HepG2 (cell line): ENCODE measurements at regions not wholly inside any gene's neighbourhood (a gene's known extent, or its start where the extent isn't known, plus 50 kb on each side); places are given as distances from the start of the nearest gene placed in this dataset.

Source experiments
- ATAC-seq: fragments of 200-7000 bp; cut with Tn5 transposase; 3 replicates; pipeline ENCODE4 v1.9.1; 2020; ENCODE audit warnings: mild to moderate bottlenecking, moderate library complexity
- BruUV-seq: library from RNA; stranded (reverse); fragments of 400-500 nt; replicated peaks from 2 replicates; lab custom pipeline; 2021; lab: Mats Ljungman, UMichigan
- CTCF ChIA-PET: fragments of 300-600 bp; formaldehyde crosslinking; extraction: SDS; loops from one replicate; lab custom pipeline; 2021; ENCODE audit warnings: low total read pairs, inconsistent platforms, low intra/inter-chr PET ratio; lab: Yijun Ruan, JAX
- POLR2A ChIA-PET: fragments of 350-600 bp; sonication (Branson Sonifier 250); formaldehyde crosslinking; loops from one replicate; lab custom pipeline; 2020; ENCODE audit warnings: antibody characterized with exemption, inconsistent platforms; lab: Yijun Ruan, JAX
- DNase-seq: peaks from one replicate; pipeline ENCODE4 v3.0.0-alpha.2; 2015; ENCODE audit warnings: low spot score
- FAIRE-seq: peaks from 3 replicates; lab custom pipeline; 2011; peaks lifted over from hg19 to GRCh38; lab: Jason Lieb, UNC
- H2AFZ ChIP-seq: one replicate; pipeline ENCODE4 v1.6.1; 2011; ENCODE audit warnings: low read length, inconsistent platforms
- H3K27ac ChIP-seq: fragments of 300-600 bp; 3 replicates; pipeline ENCODE4 v1.8.0; 2011; ENCODE audit warnings: mixed run types, mild to moderate bottlenecking, mixed read lengths, low read length, inconsistent platforms; ENCODE audit not compliant: insufficient read depth; ENCODE audit errors: extremely low read length
- H3K27me3 ChIP-seq, 2 experiments: fragments of 200-600 bp in 1 of 2; 2 replicates in 1 of 2; 3 replicates in 1 of 2; pipeline versions ENCODE4 v1.6.0 to v1.8.0; 2011; ENCODE audit warnings: low read length in 2 of 2, mild to moderate bottlenecking in 2 of 2, moderate library complexity in 2 of 2, inconsistent platforms in 1 of 2; ENCODE audit not compliant: insufficient read depth in 2 of 2, control insufficient read depth in 1 of 2
- H3K36me3 ChIP-seq, 2 experiments: fragments of 200-600 bp in 1 of 2; replicated peaks in 1 of 2; 2 replicates in 1 of 2; 3 replicates in 1 of 2; pipeline versions ENCODE4 v1.5.1 to v1.8.0; 2011; ENCODE audit warnings: low read length in 2 of 2, inconsistent platforms in 1 of 2; ENCODE audit not compliant: insufficient read depth in 2 of 2, control insufficient read depth in 1 of 2
- H3K4me1 ChIP-seq: 2 replicates; pipeline ENCODE4 v1.5.1; 2012; ENCODE audit warnings: low read length, inconsistent platforms; ENCODE audit not compliant: insufficient read depth
- H3K4me2 ChIP-seq: 2 replicates; pipeline ENCODE4 v1.6.0; 2011; ENCODE audit warnings: low read depth, low read length, inconsistent platforms
- H3K4me3 ChIP-seq, 3 experiments: fragments of 200-600 bp in 1 of 3; sonication (generic), shearing (Covaris generic) in 1 of 3; replicated peaks in 1 of 3; 2 replicates each; pipeline ENCODE4 v1.5.1; 2011 to 2016; ENCODE audit warnings: low read length in 3 of 3, inconsistent platforms in 2 of 3, low read depth in 2 of 3, mild to moderate bottlenecking in 2 of 3, control low read depth in 1 of 3, mixed read lengths in 1 of 3; ENCODE audit not compliant: insufficient read depth in 1 of 3
- H3K79me2 ChIP-seq: one replicate; pipeline ENCODE4 v1.6.1; 2011; ENCODE audit warnings: low read length, inconsistent platforms; ENCODE audit not compliant: insufficient read depth
- H3K9ac ChIP-seq: 2 replicates; pipeline ENCODE4 v1.6.0; 2011; ENCODE audit warnings: mild to moderate bottlenecking, low read depth, low read length, inconsistent platforms; ENCODE audit not compliant: insufficient read depth
- H3K9me3 ChIP-seq: 2 replicates; pipeline ENCODE4 v1.5.1; 2012; ENCODE audit warnings: mild to moderate bottlenecking, low read length
- H4K20me1 ChIP-seq: 2 replicates; pipeline ENCODE4 v1.6.0; 2011; ENCODE audit warnings: inconsistent platforms, mild to moderate bottlenecking, low read length, moderate library complexity; ENCODE audit not compliant: insufficient read depth
- CHD2 ChIP-seq: IDR thresholded peaks from 2 replicates; pipeline ENCODE4 v1.6.1; 2011; ENCODE audit warnings: low read depth, low read length, improper control_type of control experiment
- CREM ChIP-seq, 2 experiments: sonication (generic) in 1 of 2; formaldehyde crosslinking in 1 of 2; IDR thresholded peaks; 2 replicates each; pipeline versions ENCODE4 v1.4.0 to v1.6.1; 2016 to 2020; ENCODE audit warnings: antibody characterized with exemption in 1 of 2, mild to moderate bottlenecking in 1 of 2, missing genetic modification reagents in 1 of 2
- MED13 ChIP-seq: sonication (generic); formaldehyde crosslinking; IDR thresholded peaks from 2 replicates; pipeline ENCODE4 v1.5.0; 2020; ENCODE audit warnings: missing genetic modification reagents
- RFX3 ChIP-seq: IDR thresholded peaks from 2 replicates; pipeline ENCODE4 v1.6.1; 2016; ENCODE audit warnings: missing biosample characterization, missing genetic modification reagents
- RNF2 ChIP-seq: fragments of 450-650 bp; conservative IDR thresholded peaks from 2 replicates; pipeline ENCODE4 v1.6.1; 2016; ENCODE audit warnings: low read depth
- RXRB ChIP-seq: IDR thresholded peaks from 2 replicates; pipeline ENCODE4 v1.6.1; 2016; ENCODE audit warnings: borderline replicate concordance, missing genetic modification reagents, missing compliant biosample characterization
- ZNF337 ChIP-seq: sonication (generic); formaldehyde crosslinking; IDR thresholded peaks from 2 replicates; pipeline ENCODE4 v1.5.1; 2020; ENCODE audit warnings: missing genetic modification reagents, low read depth, mild to moderate bottlenecking, borderline replicate concordance
- ZNF563 ChIP-seq: sonication (generic); formaldehyde crosslinking; IDR thresholded peaks from 2 replicates; pipeline ENCODE4 v1.8.0; 2022; ENCODE audit warnings: mild to moderate bottlenecking, moderate library complexity, missing genetic modification reagents
- ZNF839 ChIP-seq: sonication (generic); formaldehyde crosslinking; IDR thresholded peaks from 2 replicates; pipeline ENCODE4 v1.4.0; 2020; ENCODE audit warnings: missing genetic modification reagents, mild to moderate bottlenecking, borderline replicate concordance
- ZNF891 ChIP-seq: sonication (generic); formaldehyde crosslinking; IDR thresholded peaks from 2 replicates; pipeline ENCODE4 v1.5.0; 2020; ENCODE audit warnings: mild to moderate bottlenecking, missing genetic modification reagents
- WGBS: methylation state at CpG from one replicate; pipeline ENCODE4 v1.1.6; 2017; ENCODE audit warnings: low lambda C conversion rate; 5-methylcytosine and 5-hydroxymethylcytosine counted together
- in situ Hi-C: cut with HindIII; loops from 2 replicates; pipeline ENCODE4 v1.10.0; 2017; ENCODE audit warnings: low pct_unique_long_range_greater_than_20kb; ENCODE audit not compliant: extremely low pct_ligation_motif_present
- intact Hi-C: fragments of 100-400 bp; cut with micrococcal nuclease; formaldehyde crosslinking; loops from one replicate; pipeline ENCODE4 v1.10.0; 2022; ENCODE audit not compliant: unreplicated experiment
- TF ChIP-seq, protein P1 (sequence below): IDR thresholded peaks from 2 replicates; pipeline ENCODE4 v1.4.0; 2020; ENCODE audit warnings: mild to moderate bottlenecking, missing genetic modification reagents
- TF ChIP-seq, protein P2 (sequence below): IDR thresholded peaks from 2 replicates; pipeline ENCODE4 v1.6.1; 2016; ENCODE audit warnings: low read depth, missing genetic modification reagents, missing compliant biosample characterization
- TF ChIP-seq, protein P3 (sequence below): sonication (generic); formaldehyde crosslinking; IDR thresholded peaks from 2 replicates; pipeline ENCODE4 v1.9.0; 2021; ENCODE audit warnings: missing genetic modification reagents, borderline replicate concordance

DNA sequence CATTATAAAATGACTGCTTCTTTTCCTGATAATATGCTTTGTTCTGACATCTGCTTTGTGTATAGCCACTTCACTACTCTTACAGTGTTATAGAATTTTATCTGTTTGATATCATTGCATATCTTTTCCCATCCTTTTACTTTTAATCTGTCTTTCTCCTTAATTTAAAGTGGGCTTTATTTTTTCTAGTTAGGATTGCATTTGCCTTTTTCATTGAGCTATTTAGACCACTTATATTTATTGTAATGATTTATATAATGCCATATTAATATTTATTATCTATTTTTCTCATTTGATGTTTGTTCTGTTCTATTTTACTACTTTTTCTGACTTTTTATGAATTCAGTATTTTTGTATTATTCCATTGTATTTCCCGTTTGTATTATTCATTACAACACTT is 758.7 kb downstream of the TMEM182 start:
- H3K36me3 ChIP-seq = no peaks in the 10 kb centered on the region
- H3K79me2 ChIP-seq = no peaks in the 10 kb centered on the region
- under 1% methylated on average over 1 of the region's 1 CpG for WGBS
- H3K4me3 ChIP-seq = no peak overlapping the region
- FAIRE-seq (no peak), DNase-seq (no peak), ATAC-seq (no peak)
- H3K27me3 ChIP-seq = no peaks in the 10 kb centered on the region; a peak in 1 of 5 replicates
- no peaks in the 10 kb centered on the region for H3K4me1 ChIP-seq
- intact Hi-C loops (no loop called here), in situ Hi-C loops (no loop called here)
- no peaks in the 10 kb centered on the region for H4K20me1 ChIP-seq
- ChIA-PET CTCF (no interaction called here), POLR2A (no interaction called here)
- no peak overlapping the region for H3K27ac ChIP-seq
- no peak overlapping the region for H2AFZ ChIP-seq
- no TSS peak for BruUV-seq
- H3K4me2 ChIP-seq = no peak overlapping the region
- H3K9me3 ChIP-seq = peaks cover 21% of the 10 kb centered on the region
- H3K9ac ChIP-seq = no peak overlapping the region
- no peak for TF ChIP-seq ZNF563 (CRISPR knock-in tag)
- TF ChIP-seq CHD2 = no peak
- no peak for TF ChIP-seq MED13 (CRISPR knock-in tag)
- TF ChIP-seq RXRB = no peak
- no peak for TF ChIP-seq ZNF337 (CRISPR knock-in tag)
- no peak for TF ChIP-seq ZNF891 (CRISPR knock-in tag)
- TF ChIP-seq RNF2 = no peak
- no peak for TF ChIP-seq CREM (IDR thresholded peaks at IDR 0.05)
- TF ChIP-seq CREM (CRISPR knock-in tag; IDR thresholded peaks at IDR 0.05) = no peak
- TF ChIP-seq, protein P1, sequence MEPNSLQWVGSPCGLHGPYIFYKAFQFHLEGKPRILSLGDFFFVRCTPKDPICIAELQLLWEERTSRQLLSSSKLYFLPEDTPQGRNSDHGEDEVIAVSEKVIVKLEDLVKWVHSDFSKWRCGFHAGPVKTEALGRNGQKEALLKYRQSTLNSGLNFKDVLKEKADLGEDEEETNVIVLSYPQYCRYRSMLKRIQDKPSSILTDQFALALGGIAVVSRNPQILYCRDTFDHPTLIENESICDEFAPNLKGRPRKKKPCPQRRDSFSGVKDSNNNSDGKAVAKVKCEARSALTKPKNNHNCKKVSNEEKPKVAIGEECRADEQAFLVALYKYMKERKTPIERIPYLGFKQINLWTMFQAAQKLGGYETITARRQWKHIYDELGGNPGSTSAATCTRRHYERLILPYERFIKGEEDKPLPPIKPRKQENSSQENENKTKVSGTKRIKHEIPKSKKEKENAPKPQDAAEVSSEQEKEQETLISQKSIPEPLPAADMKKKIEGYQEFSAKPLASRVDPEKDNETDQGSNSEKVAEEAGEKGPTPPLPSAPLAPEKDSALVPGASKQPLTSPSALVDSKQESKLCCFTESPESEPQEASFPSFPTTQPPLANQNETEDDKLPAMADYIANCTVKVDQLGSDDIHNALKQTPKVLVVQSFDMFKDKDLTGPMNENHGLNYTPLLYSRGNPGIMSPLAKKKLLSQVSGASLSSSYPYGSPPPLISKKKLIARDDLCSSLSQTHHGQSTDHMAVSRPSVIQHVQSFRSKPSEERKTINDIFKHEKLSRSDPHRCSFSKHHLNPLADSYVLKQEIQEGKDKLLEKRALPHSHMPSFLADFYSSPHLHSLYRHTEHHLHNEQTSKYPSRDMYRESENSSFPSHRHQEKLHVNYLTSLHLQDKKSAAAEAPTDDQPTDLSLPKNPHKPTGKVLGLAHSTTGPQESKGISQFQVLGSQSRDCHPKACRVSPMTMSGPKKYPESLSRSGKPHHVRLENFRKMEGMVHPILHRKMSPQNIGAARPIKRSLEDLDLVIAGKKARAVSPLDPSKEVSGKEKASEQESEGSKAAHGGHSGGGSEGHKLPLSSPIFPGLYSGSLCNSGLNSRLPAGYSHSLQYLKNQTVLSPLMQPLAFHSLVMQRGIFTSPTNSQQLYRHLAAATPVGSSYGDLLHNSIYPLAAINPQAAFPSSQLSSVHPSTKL (CRISPR knock-in tag) = no peak
- TF ChIP-seq, protein P2, sequence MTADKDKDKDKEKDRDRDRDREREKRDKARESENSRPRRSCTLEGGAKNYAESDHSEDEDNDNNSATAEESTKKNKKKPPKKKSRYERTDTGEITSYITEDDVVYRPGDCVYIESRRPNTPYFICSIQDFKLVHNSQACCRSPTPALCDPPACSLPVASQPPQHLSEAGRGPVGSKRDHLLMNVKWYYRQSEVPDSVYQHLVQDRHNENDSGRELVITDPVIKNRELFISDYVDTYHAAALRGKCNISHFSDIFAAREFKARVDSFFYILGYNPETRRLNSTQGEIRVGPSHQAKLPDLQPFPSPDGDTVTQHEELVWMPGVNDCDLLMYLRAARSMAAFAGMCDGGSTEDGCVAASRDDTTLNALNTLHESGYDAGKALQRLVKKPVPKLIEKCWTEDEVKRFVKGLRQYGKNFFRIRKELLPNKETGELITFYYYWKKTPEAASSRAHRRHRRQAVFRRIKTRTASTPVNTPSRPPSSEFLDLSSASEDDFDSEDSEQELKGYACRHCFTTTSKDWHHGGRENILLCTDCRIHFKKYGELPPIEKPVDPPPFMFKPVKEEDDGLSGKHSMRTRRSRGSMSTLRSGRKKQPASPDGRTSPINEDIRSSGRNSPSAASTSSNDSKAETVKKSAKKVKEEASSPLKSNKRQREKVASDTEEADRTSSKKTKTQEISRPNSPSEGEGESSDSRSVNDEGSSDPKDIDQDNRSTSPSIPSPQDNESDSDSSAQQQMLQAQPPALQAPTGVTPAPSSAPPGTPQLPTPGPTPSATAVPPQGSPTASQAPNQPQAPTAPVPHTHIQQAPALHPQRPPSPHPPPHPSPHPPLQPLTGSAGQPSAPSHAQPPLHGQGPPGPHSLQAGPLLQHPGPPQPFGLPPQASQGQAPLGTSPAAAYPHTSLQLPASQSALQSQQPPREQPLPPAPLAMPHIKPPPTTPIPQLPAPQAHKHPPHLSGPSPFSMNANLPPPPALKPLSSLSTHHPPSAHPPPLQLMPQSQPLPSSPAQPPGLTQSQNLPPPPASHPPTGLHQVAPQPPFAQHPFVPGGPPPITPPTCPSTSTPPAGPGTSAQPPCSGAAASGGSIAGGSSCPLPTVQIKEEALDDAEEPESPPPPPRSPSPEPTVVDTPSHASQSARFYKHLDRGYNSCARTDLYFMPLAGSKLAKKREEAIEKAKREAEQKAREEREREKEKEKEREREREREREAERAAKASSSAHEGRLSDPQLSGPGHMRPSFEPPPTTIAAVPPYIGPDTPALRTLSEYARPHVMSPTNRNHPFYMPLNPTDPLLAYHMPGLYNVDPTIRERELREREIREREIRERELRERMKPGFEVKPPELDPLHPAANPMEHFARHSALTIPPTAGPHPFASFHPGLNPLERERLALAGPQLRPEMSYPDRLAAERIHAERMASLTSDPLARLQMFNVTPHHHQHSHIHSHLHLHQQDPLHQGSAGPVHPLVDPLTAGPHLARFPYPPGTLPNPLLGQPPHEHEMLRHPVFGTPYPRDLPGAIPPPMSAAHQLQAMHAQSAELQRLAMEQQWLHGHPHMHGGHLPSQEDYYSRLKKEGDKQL (CRISPR knock-in tag) = no peak
- TF ChIP-seq, protein P3, sequence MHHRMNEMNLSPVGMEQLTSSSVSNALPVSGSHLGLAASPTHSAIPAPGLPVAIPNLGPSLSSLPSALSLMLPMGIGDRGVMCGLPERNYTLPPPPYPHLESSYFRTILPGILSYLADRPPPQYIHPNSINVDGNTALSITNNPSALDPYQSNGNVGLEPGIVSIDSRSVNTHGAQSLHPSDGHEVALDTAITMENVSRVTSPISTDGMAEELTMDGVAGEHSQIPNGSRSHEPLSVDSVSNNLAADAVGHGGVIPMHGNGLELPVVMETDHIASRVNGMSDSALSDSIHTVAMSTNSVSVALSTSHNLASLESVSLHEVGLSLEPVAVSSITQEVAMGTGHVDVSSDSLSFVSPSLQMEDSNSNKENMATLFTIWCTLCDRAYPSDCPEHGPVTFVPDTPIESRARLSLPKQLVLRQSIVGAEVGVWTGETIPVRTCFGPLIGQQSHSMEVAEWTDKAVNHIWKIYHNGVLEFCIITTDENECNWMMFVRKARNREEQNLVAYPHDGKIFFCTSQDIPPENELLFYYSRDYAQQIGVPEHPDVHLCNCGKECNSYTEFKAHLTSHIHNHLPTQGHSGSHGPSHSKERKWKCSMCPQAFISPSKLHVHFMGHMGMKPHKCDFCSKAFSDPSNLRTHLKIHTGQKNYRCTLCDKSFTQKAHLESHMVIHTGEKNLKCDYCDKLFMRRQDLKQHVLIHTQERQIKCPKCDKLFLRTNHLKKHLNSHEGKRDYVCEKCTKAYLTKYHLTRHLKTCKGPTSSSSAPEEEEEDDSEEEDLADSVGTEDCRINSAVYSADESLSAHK (CRISPR knock-in tag) = no peak
- TF ChIP-seq RFX3 (CRISPR knock-in tag) = no peak
- no peak for TF ChIP-seq ZNF839 (CRISPR knock-in tag)
